ENCODE measurements at regions not wholly inside any gene's neighbourhood (a gene's known extent, or its start where the extent isn't known, plus 50 kb on each side); places are given as distances from the start of the nearest gene placed in this dataset.

- no peak for DNase-seq (ENCODE audit: low read depth)
These were observed 614.3 kb upstream of the CDH4 start for GRCh38 chr20:60637801-60638200.

DNA sequence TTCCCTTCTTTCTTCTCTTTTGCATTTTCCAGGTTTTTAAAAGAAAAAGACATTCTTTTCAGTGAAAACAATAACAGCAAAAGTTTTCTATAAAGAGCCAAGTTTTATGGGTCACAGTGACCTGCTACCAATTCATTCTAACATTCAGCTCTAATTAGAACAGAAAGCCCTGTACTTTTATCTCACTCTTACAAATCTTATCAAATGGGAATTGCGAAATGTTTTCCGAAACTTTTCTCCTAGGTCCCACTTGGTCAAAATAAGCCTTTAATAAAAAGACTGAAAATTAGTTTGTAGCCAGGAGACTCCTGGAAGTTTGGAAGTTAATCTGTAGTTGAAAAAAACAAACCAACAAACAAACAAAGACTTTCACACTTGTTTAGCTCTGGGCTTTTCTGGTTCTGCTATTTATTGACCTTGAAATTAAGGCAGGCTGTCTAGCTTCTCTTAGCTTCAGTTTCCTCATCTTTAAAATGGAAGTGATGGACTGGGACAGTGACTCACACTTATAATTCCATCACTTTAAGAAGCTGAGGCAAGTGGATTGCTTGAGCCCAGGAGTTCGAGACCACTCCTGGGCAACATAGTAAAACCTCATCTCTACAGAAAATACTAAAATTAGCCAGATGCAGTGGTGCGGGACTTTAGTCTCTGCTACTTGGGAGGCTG, 613.5 kb upstream of the CDH4 start:
- no peak for DNase-seq (ENCODE audit: low read depth)

- no peak for DNase-seq (ENCODE audit: low read depth)
These were observed 610.1 kb upstream of the CDH4 start for GRCh38 chr20:60641879-60642447.

DNA sequence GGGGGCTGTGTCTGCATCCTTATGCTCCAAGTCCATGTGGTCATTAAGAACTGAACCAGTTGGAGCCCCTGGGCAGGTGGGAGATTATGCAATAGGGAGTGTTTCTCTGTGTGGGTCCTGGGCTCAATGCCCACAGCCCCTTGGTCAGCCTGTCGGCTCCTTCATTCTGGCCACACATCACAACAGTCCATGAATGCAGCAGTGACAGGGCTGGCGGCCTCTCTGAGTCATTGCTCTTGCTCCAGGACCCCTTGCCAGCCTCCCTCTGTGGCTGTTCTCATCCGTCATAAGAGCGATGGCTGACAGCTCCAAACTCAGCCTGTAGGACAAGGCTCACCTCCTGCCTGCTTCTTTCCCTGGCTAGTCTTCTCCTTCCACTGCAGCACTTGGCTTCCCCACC, 609.5 kb upstream of the CDH4 start:
- no peak for DNase-seq (ENCODE audit: low read depth)

- no peak for DNase-seq (ENCODE audit: low read depth)
These were observed 603.5 kb upstream of the CDH4 start for GRCh38 chr20:60648556-60648955.

DNA sequence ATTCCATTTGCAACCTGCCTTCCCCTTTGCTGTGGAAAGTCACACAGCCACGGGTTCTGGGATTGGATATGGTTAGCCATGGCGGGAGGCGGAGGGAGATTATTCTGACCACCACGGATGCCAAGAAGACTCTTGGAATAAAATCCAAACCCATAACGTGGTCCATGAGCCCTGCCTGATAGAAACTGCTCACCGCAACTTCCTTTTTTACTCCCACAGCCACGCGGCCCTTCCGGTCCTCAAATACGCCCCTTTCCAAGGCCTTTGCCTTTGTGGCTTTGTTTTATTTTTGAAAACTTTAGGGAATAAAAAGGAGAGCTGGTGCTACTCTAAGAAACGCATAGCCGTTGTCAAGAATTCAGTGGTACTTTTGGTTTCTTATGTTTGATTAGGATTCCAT, 602.5 kb upstream of the CDH4 start:
- no peak for DNase-seq (ENCODE audit: low read depth)

GRCh38 chr20:60650087-60650486, 602.0 kb upstream of the CDH4 start:
- DNase-seq (ENCODE audit: low read depth) = no peak

- no peak for DNase-seq (ENCODE audit: low read depth)
These were observed 600.0 kb upstream of the CDH4 start for GRCh38 chr20:60652046-60652445.

GRCh38 chr20:60652615-60653014, 599.4 kb upstream of the CDH4 start:
- no peak for DNase-seq (ENCODE audit: low read depth)

DNA sequence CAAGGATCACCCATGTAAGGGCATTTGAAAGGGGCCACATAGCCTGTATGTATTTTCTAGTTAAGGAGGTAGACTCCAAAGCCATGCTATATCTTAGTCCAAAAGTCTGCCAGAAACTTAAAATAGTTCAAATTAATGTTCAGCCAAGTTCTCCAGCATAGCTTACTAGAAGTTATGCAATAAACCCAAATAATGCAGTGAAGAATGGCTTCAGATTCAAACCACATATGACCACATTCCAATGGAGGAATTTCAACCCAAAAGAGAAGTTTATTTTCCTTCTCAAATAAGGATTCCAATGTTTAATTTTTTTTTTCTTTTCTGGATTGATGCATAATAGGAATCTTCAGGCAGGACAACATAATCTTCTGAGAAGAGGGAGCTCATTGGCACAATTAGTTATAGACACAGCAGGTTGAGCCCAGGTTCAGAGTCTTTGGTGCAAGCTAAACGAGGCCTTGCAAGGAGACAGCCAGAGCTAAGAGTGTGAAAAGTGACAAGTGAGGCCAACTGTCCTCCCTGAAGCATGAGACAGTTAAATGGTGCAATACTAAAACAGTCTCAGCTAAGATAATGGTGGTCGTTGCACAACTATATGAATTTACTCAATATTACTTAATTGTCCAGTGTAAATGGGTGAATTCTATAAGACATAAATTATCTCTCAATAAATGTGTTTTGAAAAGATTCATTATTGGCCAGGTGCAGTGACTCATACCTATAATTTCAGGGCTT, 598.8 kb upstream of the CDH4 start:
- DNase-seq (ENCODE audit: low read depth) = no peak

- DNase-seq (ENCODE audit: low read depth) = no peak
These were observed 593.4 kb upstream of the CDH4 start for GRCh38 chr20:60658681-60659080.

GRCh38 chr20:60659240-60659639, 592.8 kb upstream of the CDH4 start:
- DNase-seq (ENCODE audit: low read depth) = no peak

- no peak for DNase-seq (ENCODE audit: low read depth)
These were observed 589.8 kb upstream of the CDH4 start for GRCh38 chr20:60662307-60662706.

DNA sequence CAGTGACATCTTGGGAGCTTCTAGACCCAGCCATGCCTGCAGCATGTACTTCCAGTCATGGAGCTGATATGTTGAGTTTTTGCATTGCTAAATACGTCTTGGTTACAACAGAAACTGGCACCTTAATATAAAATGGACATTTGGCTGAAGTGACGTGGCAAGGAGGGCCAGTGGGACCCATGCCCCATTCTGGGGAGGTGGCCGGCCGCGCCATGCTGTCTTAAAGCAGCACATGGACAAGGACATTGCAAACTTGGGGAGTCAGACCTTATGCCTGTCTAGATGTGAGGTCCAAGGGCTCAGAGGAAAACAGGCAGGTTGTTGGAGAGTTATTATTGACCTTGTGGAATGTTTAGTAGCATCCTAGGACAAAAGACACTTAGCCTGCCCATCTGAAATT, 588.0 kb upstream of the CDH4 start:
- no peak for DNase-seq (ENCODE audit: low read depth)

- DNase-seq (ENCODE audit: low read depth) = no peak
These were observed 584.4 kb upstream of the CDH4 start for GRCh38 chr20:60667641-60668040.

DNA sequence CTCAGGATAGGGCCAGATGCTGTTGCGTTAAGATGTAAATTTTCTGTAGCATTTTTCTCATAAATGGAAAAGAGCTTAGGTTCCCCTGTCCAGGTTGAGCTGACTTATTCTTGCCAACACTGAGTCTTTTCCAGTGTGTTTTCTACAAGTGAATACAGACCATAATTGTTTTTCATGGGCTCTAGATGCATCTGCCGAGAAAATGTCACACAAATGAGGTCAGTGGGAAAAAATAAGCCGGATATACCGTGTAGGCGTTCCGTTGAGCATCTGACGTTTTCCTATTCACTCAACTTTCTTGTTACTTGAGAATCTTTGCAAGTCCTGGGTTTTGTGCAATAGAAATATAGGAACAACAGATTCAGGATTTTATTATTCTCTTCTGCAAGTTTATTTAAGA, 582.9 kb upstream of the CDH4 start:
- no peak for DNase-seq (ENCODE audit: low read depth)

- no peak for DNase-seq (ENCODE audit: low read depth)
These were observed 576.0 kb upstream of the CDH4 start for GRCh38 chr20:60676011-60676410.

- DNase-seq (ENCODE audit: low read depth) = no peak
These were observed 574.2 kb upstream of the CDH4 start for GRCh38 chr20:60677819-60678218.

GRCh38 chr20:60680554-60680953, 571.5 kb upstream of the CDH4 start:
- DNase-seq (ENCODE audit: low read depth) = no peak

DNA sequence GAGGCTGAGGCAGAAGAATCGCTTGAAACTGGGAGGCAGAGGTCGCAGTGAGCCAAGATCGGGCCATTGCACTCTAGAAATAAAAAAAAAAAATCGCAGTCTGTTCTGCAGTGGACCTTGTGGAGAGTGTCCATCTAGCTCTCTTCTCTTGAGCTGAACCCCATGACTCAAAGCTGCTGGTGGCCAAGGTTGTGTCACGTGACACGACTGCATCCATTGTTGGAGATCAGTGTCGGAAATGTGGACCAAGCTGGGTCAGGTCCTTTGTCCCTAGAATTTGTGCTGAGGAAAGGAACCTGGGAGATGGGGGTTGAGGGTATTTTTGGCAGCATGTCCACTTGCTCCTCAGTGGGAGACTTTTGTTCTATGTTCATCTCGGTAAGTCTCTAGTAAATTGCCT, 564.8 kb upstream of the CDH4 start:
- DNase-seq (ENCODE audit: low read depth) = no peak

GRCh38 chr20:60690771-60691170, 561.3 kb upstream of the CDH4 start:
- DNase-seq (ENCODE audit: low read depth) = no peak

DNA sequence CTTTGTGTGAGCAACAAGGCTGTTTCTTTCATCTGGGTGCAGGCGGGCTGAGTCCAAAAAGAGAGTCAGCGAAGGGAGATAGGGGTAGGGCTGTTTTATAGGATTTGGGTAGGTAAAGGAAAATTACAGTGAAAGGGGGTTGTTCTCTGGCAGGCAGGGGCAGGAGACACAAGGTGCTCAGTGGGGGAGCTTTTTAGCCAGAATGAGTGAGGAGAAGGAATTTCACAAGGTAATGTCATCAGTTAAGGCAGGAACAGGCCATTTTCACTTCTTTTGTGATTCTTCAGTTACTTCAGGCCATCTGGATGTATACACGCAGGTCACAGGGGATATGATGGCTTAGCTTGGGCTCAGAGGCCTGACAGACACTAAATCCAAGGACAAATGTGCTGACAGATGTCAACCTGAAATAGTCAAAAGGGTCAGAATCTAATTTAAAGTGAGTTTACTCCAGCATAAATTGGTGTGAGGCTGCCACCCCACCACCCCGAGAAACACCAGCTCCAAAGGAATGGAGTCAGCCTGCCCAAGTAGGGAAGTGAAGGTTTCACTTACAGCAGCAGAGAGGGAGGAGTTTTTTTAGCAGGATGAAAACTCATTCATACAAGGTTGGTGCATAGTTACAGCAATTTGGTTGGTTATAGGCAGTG, 560.0 kb upstream of the CDH4 start:
- no peak for DNase-seq (ENCODE audit: low read depth)

GRCh38 chr20:60693496-60694133, 558.4 kb upstream of the CDH4 start:
- no peak for DNase-seq (ENCODE audit: low read depth)

All from stimulated activated CD8-positive, alpha-beta memory T cell treated with anti-CD3 and anti-CD28 coated beads, Interleukin-12 subunit alpha, Interleukin-12 subunit beta, amount 100 ng/mL, for 1 hour (primary cell).